HEK293 (cell line): ENCODE measurements at regions not wholly inside any gene's neighbourhood (a gene's known extent, or its start where the extent isn't known, plus 50 kb on each side); places are given as distances from the start of the nearest gene placed in this dataset.

Experiments used
- FEZF1 ChIP-seq: fragments of 450-650 bp; formaldehyde crosslinking; IDR thresholded peaks from 2 replicates; pipeline ENCODE4 v1.5.1; 2016; ENCODE audit warnings: missing biosample characterization, missing genetic modification characterization
- ZBTB48 ChIP-seq: fragments of 450-650 bp; formaldehyde crosslinking; IDR thresholded peaks from 2 replicates; pipeline ENCODE4 v1.5.1; 2016; ENCODE audit warnings: missing biosample characterization, missing genetic modification characterization
- ZNF571 ChIP-seq: fragments of 450-650 bp; formaldehyde crosslinking; IDR thresholded peaks from 2 replicates; pipeline ENCODE4 v1.5.0; 2017; ENCODE audit warnings: missing biosample characterization, missing genetic modification characterization
- ZNF747 ChIP-seq: fragments of 450-650 bp; formaldehyde crosslinking; IDR thresholded peaks from 2 replicates; pipeline ENCODE4 v1.5.1; 2016; ENCODE audit warnings: missing biosample characterization, missing genetic modification characterization
- TF ChIP-seq, protein P1 (sequence below): fragments of 450-650 bp; formaldehyde crosslinking; IDR thresholded peaks from 2 replicates; pipeline ENCODE4 v1.5.1; 2016; ENCODE audit warnings: missing biosample characterization, missing genetic modification characterization
- TF ChIP-seq, protein P2 (sequence below): sonication (generic); formaldehyde crosslinking; IDR thresholded peaks from 2 replicates; pipeline ENCODE4 v1.8.1; 2022; ENCODE audit warnings: mild to moderate bottlenecking, moderate library complexity, missing genetic modification reagents

- TF ChIP-seq, protein P1, sequence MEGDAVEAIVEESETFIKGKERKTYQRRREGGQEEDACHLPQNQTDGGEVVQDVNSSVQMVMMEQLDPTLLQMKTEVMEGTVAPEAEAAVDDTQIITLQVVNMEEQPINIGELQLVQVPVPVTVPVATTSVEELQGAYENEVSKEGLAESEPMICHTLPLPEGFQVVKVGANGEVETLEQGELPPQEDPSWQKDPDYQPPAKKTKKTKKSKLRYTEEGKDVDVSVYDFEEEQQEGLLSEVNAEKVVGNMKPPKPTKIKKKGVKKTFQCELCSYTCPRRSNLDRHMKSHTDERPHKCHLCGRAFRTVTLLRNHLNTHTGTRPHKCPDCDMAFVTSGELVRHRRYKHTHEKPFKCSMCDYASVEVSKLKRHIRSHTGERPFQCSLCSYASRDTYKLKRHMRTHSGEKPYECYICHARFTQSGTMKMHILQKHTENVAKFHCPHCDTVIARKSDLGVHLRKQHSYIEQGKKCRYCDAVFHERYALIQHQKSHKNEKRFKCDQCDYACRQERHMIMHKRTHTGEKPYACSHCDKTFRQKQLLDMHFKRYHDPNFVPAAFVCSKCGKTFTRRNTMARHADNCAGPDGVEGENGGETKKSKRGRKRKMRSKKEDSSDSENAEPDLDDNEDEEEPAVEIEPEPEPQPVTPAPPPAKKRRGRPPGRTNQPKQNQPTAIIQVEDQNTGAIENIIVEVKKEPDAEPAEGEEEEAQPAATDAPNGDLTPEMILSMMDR (tag by site-specific recombination), result no peak
- no peak for TF ChIP-seq ZBTB48 (tag by site-specific recombination)
- TF ChIP-seq ZNF747 (tag by site-specific recombination), result no peak
- no peak for TF ChIP-seq FEZF1
- no peak for TF ChIP-seq ZNF571 (tag by site-specific recombination)
- TF ChIP-seq, protein P2, sequence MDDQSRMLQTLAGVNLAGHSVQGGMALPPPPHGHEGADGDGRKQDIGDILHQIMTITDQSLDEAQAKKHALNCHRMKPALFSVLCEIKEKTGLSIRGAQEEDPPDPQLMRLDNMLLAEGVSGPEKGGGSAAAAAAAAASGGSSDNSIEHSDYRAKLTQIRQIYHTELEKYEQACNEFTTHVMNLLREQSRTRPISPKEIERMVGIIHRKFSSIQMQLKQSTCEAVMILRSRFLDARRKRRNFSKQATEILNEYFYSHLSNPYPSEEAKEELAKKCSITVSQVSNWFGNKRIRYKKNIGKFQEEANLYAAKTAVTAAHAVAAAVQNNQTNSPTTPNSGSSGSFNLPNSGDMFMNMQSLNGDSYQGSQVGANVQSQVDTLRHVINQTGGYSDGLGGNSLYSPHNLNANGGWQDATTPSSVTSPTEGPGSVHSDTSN (CRISPR knock-in tag), result no peak
Observed at GRCh38 chr1:103187673-103188072, 79.4 kb upstream of the COL11A1 start.
